ENCODE measurements at regions not wholly inside any gene's neighbourhood (a gene's known extent, or its start where the extent isn't known, plus 50 kb on each side); places are given as distances from the start of the nearest gene placed in this dataset.
A peak's percentile ranks its signal among the peaks of the same experiment; 100 is the strongest.

DNA sequence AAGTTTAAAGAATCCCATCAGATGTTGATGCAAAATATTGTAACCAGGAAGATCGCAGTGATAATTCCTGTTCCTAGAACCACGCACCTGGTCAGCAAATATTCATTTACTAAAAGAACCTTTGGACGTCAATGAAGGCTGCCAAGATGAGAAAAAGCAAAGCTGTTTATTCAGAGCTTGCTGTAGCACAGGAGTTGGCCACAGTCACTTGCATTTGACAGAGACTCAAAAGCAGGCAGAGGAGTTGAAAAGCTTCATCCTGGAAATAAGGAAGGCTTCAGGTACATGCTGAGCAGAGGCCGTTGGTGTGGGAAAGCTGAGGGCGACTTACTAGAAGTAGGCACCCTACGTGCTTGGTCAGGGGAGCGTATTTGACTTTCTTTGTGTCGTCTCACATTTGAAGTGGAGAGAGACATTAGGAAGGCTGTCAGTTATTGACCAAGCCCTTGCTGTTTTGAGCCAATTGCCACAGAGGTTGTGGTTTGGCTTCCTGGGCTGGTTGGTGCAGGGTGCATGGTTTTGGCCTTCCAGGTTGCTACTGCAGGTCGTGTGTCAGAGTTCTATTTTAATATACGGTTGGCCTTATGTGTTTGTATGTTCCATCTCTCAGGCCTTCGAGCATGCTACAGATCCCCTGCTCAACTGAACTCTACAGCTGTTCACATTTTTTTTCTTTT lies 289.6 kb downstream of the METTL4 start:
- Histone ChIP-seq H3K27me3 (ENCODE audit: low read depth) (no peaks in the 10 kb centered on the region), H3K36me3 (no peaks in the 10 kb centered on the region)
- no peak for ATAC-seq

DNA sequence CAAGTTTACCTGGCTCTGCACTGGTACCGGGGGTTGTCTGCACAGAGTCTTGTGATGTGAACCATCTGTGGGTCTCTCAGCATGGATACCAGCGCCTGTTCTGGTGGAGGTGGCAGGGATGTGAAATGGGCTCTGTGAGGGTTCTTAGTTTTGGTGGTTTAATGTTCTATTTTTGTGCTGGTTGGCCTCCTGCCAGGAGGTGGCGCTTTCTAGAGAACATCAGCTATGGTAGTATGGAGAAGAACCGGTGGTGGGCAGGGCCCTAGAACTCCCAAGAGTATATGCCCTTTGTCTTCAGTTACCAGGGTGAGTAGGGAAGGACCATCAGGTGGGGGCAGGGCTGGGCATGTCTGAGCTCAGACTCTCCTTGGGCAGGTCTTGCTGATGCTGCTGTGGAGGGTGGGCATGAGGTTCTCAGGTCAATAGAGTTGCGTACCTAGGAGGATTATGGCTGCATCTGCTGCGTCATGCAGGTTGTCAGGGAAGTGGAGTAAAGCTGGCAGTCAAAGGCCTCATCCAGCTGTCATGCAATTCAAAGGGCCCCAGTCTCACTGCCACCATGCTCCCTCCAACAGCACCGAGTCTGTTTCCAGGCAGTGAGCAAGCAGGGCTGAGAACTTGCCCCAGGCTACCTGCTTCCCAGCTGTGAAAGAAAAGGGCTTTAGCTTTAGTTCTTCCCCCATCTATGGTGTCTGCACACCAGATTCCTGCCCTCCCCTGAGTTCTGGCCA lies 278.0 kb downstream of the METTL4 start:
- no peaks in the 10 kb centered on the region for H3K36me3 ChIP-seq
- no peak overlapping the region for H3K27ac ChIP-seq
- no peak for ATAC-seq
- H3K9me3 ChIP-seq, result no peaks in the 10 kb centered on the region
- no peaks in the 10 kb centered on the region for H3K27me3 ChIP-seq (ENCODE audit: low read depth)
- no peak for DNase-seq
- no peaks in the 10 kb centered on the region for H3K4me1 ChIP-seq
- intact Hi-C loops (cut with DNase I), result no loop called here
- TF ChIP-seq, protein P1, sequence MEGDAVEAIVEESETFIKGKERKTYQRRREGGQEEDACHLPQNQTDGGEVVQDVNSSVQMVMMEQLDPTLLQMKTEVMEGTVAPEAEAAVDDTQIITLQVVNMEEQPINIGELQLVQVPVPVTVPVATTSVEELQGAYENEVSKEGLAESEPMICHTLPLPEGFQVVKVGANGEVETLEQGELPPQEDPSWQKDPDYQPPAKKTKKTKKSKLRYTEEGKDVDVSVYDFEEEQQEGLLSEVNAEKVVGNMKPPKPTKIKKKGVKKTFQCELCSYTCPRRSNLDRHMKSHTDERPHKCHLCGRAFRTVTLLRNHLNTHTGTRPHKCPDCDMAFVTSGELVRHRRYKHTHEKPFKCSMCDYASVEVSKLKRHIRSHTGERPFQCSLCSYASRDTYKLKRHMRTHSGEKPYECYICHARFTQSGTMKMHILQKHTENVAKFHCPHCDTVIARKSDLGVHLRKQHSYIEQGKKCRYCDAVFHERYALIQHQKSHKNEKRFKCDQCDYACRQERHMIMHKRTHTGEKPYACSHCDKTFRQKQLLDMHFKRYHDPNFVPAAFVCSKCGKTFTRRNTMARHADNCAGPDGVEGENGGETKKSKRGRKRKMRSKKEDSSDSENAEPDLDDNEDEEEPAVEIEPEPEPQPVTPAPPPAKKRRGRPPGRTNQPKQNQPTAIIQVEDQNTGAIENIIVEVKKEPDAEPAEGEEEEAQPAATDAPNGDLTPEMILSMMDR (IDR thresholded peaks at IDR 0.05), result no peak
- no peak overlapping the region for H3K4me3 ChIP-seq

More for the DNA sequence above, 289.6 kb downstream of the METTL4 start:
- TF ChIP-seq, protein P1 (IDR thresholded peaks at IDR 0.05), result no peak
- intact Hi-C loops (cut with DNase I), result no loop called here
- H3K4me1 ChIP-seq, result no peaks in the 10 kb centered on the region
- no peak overlapping the region for H3K4me3 ChIP-seq
- H3K27ac ChIP-seq, result no peak overlapping the region
- DNase-seq, result no peak
- no peaks in the 10 kb centered on the region for H3K9me3 ChIP-seq

DNA sequence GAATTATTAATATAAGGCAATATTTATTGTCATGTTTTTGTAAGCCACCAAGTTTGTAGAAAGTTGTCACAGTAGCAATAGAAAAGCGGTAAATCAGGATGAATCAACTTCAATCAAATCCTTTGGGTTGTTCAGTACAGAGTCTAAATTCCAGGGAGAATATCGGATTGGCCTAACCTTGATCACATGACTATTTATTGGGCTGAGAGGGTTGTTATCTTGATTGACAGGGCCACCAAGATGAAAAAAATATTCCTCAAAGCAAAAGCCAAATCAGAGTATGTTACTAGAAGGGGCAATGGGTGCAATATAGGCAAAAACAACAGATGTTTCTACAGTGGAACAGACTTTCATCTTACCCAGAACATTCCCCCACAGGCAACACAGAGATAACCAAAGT lies 270.0 kb downstream of the METTL4 start:
- no peak overlapping the region for H3K4me3 ChIP-seq
- ATAC-seq (no peak), DNase-seq (no peak)
- TF ChIP-seq, protein P1 (IDR thresholded peaks at IDR 0.05), result no peak
- no peaks in the 10 kb centered on the region for H3K9me3 ChIP-seq
- H3K27ac ChIP-seq, result no peak overlapping the region
- intact Hi-C loops (cut with DNase I), result no loop called here
- no peaks in the 10 kb centered on the region for H3K27me3 ChIP-seq (ENCODE audit: low read depth)
- peaks cover 14% of the 10 kb centered on the region for H3K4me1 ChIP-seq
- H3K36me3 ChIP-seq, result no peaks in the 10 kb centered on the region

DNA sequence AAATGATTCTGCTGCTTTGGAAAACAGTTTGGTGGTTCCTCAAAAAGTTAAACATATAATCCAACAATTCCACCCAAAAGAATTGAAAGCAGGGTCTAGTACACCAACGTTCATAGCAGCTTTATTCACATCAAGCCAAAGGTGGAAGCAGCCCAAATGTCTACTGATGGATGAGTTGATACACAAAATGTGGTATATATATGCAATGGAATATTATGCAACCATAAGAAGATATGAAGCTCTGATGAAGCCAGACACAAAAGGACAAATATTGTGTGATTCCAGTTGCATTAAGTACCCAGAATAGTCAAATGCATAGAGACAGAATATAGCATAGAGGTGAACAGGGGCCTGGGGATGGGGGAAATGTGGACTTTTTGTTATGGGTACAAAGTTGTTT lies 269.3 kb downstream of the METTL4 start:
- TF ChIP-seq, protein P1 (IDR thresholded peaks at IDR 0.05), result no peak
- Histone ChIP-seq H3K4me3 (no peak overlapping the region), H3K9me3 (no peaks in the 10 kb centered on the region), H3K27me3 (ENCODE audit: low read depth) (no peaks in the 10 kb centered on the region), H3K27ac (no peak overlapping the region), H3K36me3 (no peaks in the 10 kb centered on the region), H3K4me1 (peaks cover 14% of the 10 kb centered on the region)
- intact Hi-C loops (cut with DNase I), result no loop called here
- ATAC-seq (no peak), DNase-seq (no peak)

DNA sequence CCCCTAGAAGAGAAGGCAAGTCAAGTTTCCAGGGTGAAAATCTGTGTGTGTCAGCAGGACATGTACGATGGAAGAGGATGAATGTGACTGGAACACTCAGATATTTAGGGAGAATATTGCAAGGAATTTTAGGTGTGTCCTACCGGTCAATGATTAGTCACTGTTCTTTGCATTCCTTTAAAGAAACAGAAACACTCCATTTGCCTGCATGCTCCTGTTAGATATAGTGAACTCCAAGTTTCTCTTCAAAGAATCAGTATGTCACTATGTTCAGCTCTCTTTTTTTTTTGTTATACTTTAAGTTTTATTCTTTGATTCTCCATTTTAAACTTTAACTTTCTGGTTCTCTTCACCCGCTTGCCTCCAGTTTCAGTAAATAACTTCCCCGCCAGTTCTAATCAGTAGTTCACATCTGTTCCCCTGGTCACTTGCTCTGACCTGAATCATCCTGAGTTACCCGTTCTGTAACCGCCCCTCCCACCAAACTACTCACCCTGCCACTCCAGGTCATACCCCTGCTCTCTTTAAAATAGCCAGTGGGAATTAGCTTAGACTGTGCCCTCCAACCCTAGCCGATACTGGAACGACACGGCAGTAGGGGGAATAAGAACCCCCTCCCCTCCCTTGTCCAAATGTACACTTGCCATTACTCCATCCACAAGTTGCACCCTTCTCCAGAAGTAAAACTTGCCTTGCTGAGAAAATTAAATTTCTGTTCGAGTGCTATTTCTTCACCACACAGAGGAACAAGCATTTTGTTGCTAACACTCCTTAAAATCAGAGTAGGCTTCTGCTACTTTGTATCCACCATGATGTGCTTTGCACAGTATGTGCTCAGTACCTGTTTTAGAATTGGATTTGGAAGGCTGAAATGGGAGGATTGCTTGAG lies 268.4 kb downstream of the METTL4 start:
- ATAC-seq, result peak in 1 of 2 donors; percentile 46

More for the DNA sequence above, 268.4 kb downstream of the METTL4 start:
- H3K36me3 ChIP-seq, result no peaks in the 10 kb centered on the region
- H3K27ac ChIP-seq, result no peak overlapping the region
- no peak overlapping the region for H3K4me3 ChIP-seq
- peaks cover 14% of the 10 kb centered on the region for H3K4me1 ChIP-seq
- intact Hi-C loops (cut with DNase I), result no loop called here
- TF ChIP-seq, protein P1 (IDR thresholded peaks at IDR 0.05), result no peak
- DNase-seq, result no peak
- no peaks in the 10 kb centered on the region for H3K27me3 ChIP-seq (ENCODE audit: low read depth)
- H3K9me3 ChIP-seq, result no peaks in the 10 kb centered on the region
